NCI-H2227 (cell line): ENCODE measurements at regions not wholly inside any gene's neighbourhood (a gene's known extent, or its start where the extent isn't known, plus 50 kb on each side); places are given as distances from the start of the nearest gene placed in this dataset.
A peak's percentile ranks its signal among the peaks of the same experiment; 100 is the strongest.

Source experiments
- DNase-seq: peaks from one replicate; lab custom pipeline; 2025; ENCODE audit not compliant: unreplicated experiment; lab: John Stamatoyannopoulos, UW

- peak; percentile 4 for DNase-seq
These were observed 301.2 kb upstream of the HSF2 start for GRCh38 chr6:122098201-122098678.

GRCh38 chr6:122102026-122102425, 297.4 kb upstream of the HSF2 start:
- no peak for DNase-seq

GRCh38 chr6:122107256-122107852, 292.1 kb upstream of the HSF2 start:
- no peak for DNase-seq

GRCh38 chr6:122109075-122109474, 290.4 kb upstream of the HSF2 start:
- no peak for DNase-seq

- DNase-seq, result no peak
These were observed 284.7 kb upstream of the HSF2 start for GRCh38 chr6:122114717-122115116.

- DNase-seq, result no peak
These were observed 283.2 kb upstream of the HSF2 start for GRCh38 chr6:122116119-122116834.

- no peak for DNase-seq
These were observed 282.4 kb upstream of the HSF2 start for GRCh38 chr6:122116835-122117627.

GRCh38 chr6:122118945-122119506, 280.4 kb upstream of the HSF2 start:
- no peak for DNase-seq

- DNase-seq, result no peak
These were observed 277.2 kb upstream of the HSF2 start for GRCh38 chr6:122122202-122122601.

- DNase-seq, result no peak
These were observed 276.8 kb upstream of the HSF2 start for GRCh38 chr6:122122686-122123085.

- no peak for DNase-seq
These were observed 274.5 kb upstream of the HSF2 start for GRCh38 chr6:122124908-122125307.

GRCh38 chr6:122126894-122127293, 272.6 kb upstream of the HSF2 start:
- DNase-seq, result no peak

GRCh38 chr6:122128445-122128844, 271.0 kb upstream of the HSF2 start:
- no peak for DNase-seq

- DNase-seq, result no peak
These were observed 270.0 kb upstream of the HSF2 start for GRCh38 chr6:122129313-122130025.

- no peak for DNase-seq
These were observed 269.5 kb upstream of the HSF2 start for GRCh38 chr6:122130026-122130348.

GRCh38 chr6:122130518-122130917, 268.9 kb upstream of the HSF2 start:
- DNase-seq, result no peak

- no peak for DNase-seq
These were observed 263.1 kb upstream of the HSF2 start for GRCh38 chr6:122136386-122136785.

- no peak for DNase-seq
These were observed 259.4 kb upstream of the HSF2 start for GRCh38 chr6:122140031-122140430.

GRCh38 chr6:122141246-122141645, 258.2 kb upstream of the HSF2 start:
- no peak for DNase-seq

- DNase-seq, result no peak
These were observed 255.4 kb upstream of the HSF2 start for GRCh38 chr6:122143813-122144601.
